ENCODE measurements at regions not wholly inside any gene's neighbourhood (a gene's known extent, or its start where the extent isn't known, plus 50 kb on each side); places are given as distances from the start of the nearest gene placed in this dataset.

- TF ChIP-seq CTCF (conservative IDR thresholded peaks at IDR 0.05 in 1 of 2, IDR thresholded peaks at IDR 0.05 in 1 of 2; ENCODE audit: low read depth in 1 of 2, low read length in 2 of 2) = no peak
- TF ChIP-seq EZH2 (IDR thresholded peaks at IDR 0.05; ENCODE audit: low read length, missing control alignments) = no peak
Measured at GRCh38 chr11:70700453-70700852, 302.1 kb downstream of the CTTN start.
